ENCODE measurements at regions not wholly inside any gene's neighbourhood (a gene's known extent, or its start where the extent isn't known, plus 50 kb on each side); places are given as distances from the start of the nearest gene placed in this dataset.
"Not testable (repeated sequence)": the region's sequence is repeated elsewhere in the genome, so short reads cannot be mapped to it uniquely, and the experiment has no call there.

- Histone ChIP-seq H3K9me3 (no peaks in the 10 kb centered on the region), H3K4me3 (no peak overlapping the region), H3K27ac (peak overlapping the region in 4 of 8 donors; percentile 15 to 81 (median 64)), H3K4me1 (peaks cover 0 to 43% (median 5%) of the 10 kb centered on the region in 6 donors), H3K27me3 (replicated peaks in 1 of 7) (no peaks in the 10 kb centered on the region), H3K36me3 (no peaks in the 10 kb centered on the region)
- TF ChIP-seq CTCF (IDR thresholded peaks at IDR 0.05 in 8 of 11, conservative IDR thresholded peaks at IDR 0.05 in 3 of 11) (no peak), POLR2A (IDR thresholded peaks at IDR 0.05) (no peak), POLR2AphosphoS5 (IDR thresholded peaks at IDR 0.05) (no peak)
- no peak for DNase-seq
- 0 to 52% (median 37%) methylated on average over 1 of the region's 1 CpG for WGBS, 5 donors
- intact Hi-C loops (cut with DNase I; ENCODE audit: low total_unique reads) = no loop called here
Observed at GRCh38 chr5:112533362-112533761, 114.3 kb upstream of the EPB41L4A start.

GRCh38 chr5:112534067-112534583 is 115.0 kb upstream of the EPB41L4A start:
- TF ChIP-seq POLR2AphosphoS5 (IDR thresholded peaks at IDR 0.05) (no peak), POLR2A (IDR thresholded peaks at IDR 0.05) (no peak), CTCF (IDR thresholded peaks at IDR 0.05 in 8 of 11, conservative IDR thresholded peaks at IDR 0.05 in 3 of 11) (no peak)
- Histone ChIP-seq H3K4me1 (peaks cover 0 to 43% (median 5%) of the 10 kb centered on the region in 6 donors), H3K27ac (peak overlapping the region in 2 of 8 donors; percentile 1 to 81), H3K36me3 (no peaks in the 10 kb centered on the region), H3K4me3 (no peak overlapping the region), H3K27me3 (replicated peaks in 1 of 7) (no peaks in the 10 kb centered on the region), H3K9me3 (no peaks in the 10 kb centered on the region)
- DNase-seq = no peak
- intact Hi-C loops (cut with DNase I; ENCODE audit: low total_unique reads) = no loop called here
- 67 to 97% (median 82%) methylated on average over 1 of the region's 1 CpG for WGBS, 5 donors

- Histone ChIP-seq H3K4me3 (no peak overlapping the region), H3K27ac (peak overlapping the region in 2 of 8 donors; percentile 1 to 81), H3K9me3 (no peaks in the 10 kb centered on the region), H3K27me3 (replicated peaks in 1 of 7) (no peaks in the 10 kb centered on the region), H3K36me3 (no peaks in the 10 kb centered on the region), H3K4me1 (peaks cover 0 to 37% (median 5%) of the 10 kb centered on the region in 6 donors)
- 66 to 78% (median 71%) methylated on average over 4 of the region's 4 CpGs for WGBS, 5 donors
- intact Hi-C loops (cut with DNase I; ENCODE audit: low total_unique reads) = no loop called here
- TF ChIP-seq CTCF (IDR thresholded peaks at IDR 0.05 in 8 of 11, conservative IDR thresholded peaks at IDR 0.05 in 3 of 11) = no peak
- no peak for TF ChIP-seq POLR2AphosphoS5 (IDR thresholded peaks at IDR 0.05)
- TF ChIP-seq POLR2A (IDR thresholded peaks at IDR 0.05) = no peak
- DNase-seq = no peak
Observed at GRCh38 chr5:112534611-112535255, 115.7 kb upstream of the EPB41L4A start.

GRCh38 chr5:112535356-112535755 is 116.3 kb upstream of the EPB41L4A start:
- Histone ChIP-seq H3K4me1 (peaks cover 0 to 36% (median 5%) of the 10 kb centered on the region in 6 donors), H3K9me3 (no peaks in the 10 kb centered on the region), H3K27ac (no peak overlapping the region), H3K4me3 (no peak overlapping the region), H3K36me3 (no peaks in the 10 kb centered on the region), H3K27me3 (replicated peaks in 1 of 7) (no peaks in the 10 kb centered on the region)
- TF ChIP-seq CTCF (IDR thresholded peaks at IDR 0.05 in 8 of 11, conservative IDR thresholded peaks at IDR 0.05 in 3 of 11) (no peak), POLR2A (IDR thresholded peaks at IDR 0.05) (no peak)
- intact Hi-C loops (cut with DNase I; ENCODE audit: low total_unique reads) = no loop called here
- 68 to 85% (median 83%) methylated on average over 2 of the region's 2 CpGs for WGBS, 5 donors
- no peak for DNase-seq

- intact Hi-C loops (cut with DNase I; ENCODE audit: low total_unique reads); H3K9me3 ChIP-seq; DNase-seq; H3K36me3 ChIP-seq; H3K27ac ChIP-seq; H3K4me3 ChIP-seq; H3K4me1 ChIP-seq; H3K27me3 ChIP-seq (replicated peaks in 1 of 7): not testable (repeated sequence)
- 73 to 89% (median 83%) methylated on average over 3 of the region's 3 CpGs for WGBS, 5 donors
Observed at GRCh38 chr5:112544558-112544957, 125.5 kb upstream of the EPB41L4A start.

Data from spleen (tissue), 11 donors.